ENCODE measurements at regions not wholly inside any gene's neighbourhood (a gene's known extent, or its start where the extent isn't known, plus 50 kb on each side); places are given as distances from the start of the nearest gene placed in this dataset.

DNA sequence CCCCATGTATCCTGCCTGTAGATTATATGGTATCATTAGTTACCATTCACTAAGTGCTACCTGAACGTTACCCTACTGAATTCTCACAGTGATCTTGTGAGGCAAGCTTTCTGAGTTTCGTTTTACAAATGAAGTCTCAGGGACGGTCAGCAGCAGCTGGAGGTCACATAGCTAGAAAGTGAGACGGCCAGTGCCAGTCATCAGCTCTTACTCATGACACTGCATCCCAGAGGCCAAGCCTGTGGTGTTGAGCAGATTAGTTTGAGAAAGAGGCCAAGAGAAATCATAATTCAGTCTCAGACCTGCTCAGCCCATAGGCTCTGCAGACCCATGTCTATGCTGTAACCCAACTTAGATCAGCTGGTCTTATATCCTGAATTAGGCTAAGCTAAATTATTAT, 95.7 kb upstream of the EGFLAM start:
- Histone ChIP-seq H3K4me2 (ENCODE audit: low read length) (no peak overlapping the region), H3F3A (ENCODE audit: insufficient read depth, low read length) (no peaks in the 10 kb centered on the region)

DNA sequence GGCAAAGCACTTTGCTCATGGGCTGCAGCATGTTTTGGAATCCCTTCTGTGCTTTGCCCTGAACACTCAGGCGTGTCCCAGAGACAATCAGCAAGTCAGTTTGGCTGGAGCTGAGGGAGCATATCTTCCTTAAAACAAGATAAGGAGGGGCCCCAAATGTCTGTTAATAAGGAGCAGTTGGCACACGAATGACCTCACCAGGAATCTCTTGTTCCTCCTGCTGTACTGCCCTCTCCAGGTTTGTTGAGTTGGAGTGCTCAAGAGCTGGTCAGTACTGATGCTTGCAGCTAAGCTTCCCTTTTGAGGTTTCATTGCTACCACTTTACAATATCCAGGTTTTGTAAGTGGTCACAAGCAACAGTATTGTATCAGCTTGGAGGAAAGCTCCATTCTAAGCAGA, 101.3 kb upstream of the EGFLAM start:
- Histone ChIP-seq H3K9ac (ENCODE audit: low read length) (no peak overlapping the region), H3K4me3 (ENCODE audit: low read depth, low read length, poor library complexity, severe bottlenecking) (no peak overlapping the region), H3K79me2 (ENCODE audit: insufficient read depth, low read length) (no peaks in the 10 kb centered on the region), H3K4me1 (ENCODE audit: insufficient read depth, low read length, severe bottlenecking) (no peaks in the 10 kb centered on the region), H3K27ac (ENCODE audit: low read depth, low read length, poor library complexity, severe bottlenecking) (no peak overlapping the region), H4K20me1 (ENCODE audit: insufficient read depth, low read length) (no peaks in the 10 kb centered on the region), H3K27me3 (ENCODE audit: insufficient read depth, low read length) (no peaks in the 10 kb centered on the region), H2AFZ (ENCODE audit: low read length) (no peak overlapping the region), H3K9me3 (ENCODE audit: low read length) (no peaks in the 10 kb centered on the region), H3F3A (ENCODE audit: insufficient read depth, low read length) (no peaks in the 10 kb centered on the region), H3K4me2 (ENCODE audit: low read length) (no peak overlapping the region), H3K9me2 (ENCODE audit: low read depth, low read length) (no peaks in the 10 kb centered on the region), H3K36me3 (ENCODE audit: insufficient read depth, low read length) (no peaks in the 10 kb centered on the region)
- TF ChIP-seq, protein P1, sequence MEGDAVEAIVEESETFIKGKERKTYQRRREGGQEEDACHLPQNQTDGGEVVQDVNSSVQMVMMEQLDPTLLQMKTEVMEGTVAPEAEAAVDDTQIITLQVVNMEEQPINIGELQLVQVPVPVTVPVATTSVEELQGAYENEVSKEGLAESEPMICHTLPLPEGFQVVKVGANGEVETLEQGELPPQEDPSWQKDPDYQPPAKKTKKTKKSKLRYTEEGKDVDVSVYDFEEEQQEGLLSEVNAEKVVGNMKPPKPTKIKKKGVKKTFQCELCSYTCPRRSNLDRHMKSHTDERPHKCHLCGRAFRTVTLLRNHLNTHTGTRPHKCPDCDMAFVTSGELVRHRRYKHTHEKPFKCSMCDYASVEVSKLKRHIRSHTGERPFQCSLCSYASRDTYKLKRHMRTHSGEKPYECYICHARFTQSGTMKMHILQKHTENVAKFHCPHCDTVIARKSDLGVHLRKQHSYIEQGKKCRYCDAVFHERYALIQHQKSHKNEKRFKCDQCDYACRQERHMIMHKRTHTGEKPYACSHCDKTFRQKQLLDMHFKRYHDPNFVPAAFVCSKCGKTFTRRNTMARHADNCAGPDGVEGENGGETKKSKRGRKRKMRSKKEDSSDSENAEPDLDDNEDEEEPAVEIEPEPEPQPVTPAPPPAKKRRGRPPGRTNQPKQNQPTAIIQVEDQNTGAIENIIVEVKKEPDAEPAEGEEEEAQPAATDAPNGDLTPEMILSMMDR (IDR thresholded peaks at IDR 0.05; ENCODE audit: low read length), result no peak
- no peak for TF ChIP-seq EZH2 (IDR thresholded peaks at IDR 0.05; ENCODE audit: borderline replicate concordance, low read length)

More for the DNA sequence above, 95.7 kb upstream of the EGFLAM start:
- H3K9me3 ChIP-seq (ENCODE audit: low read length), result no peaks in the 10 kb centered on the region
- no peaks in the 10 kb centered on the region for H3K9me2 ChIP-seq (ENCODE audit: low read depth, low read length)
- TF ChIP-seq, protein P1 (IDR thresholded peaks at IDR 0.05; ENCODE audit: low read length), result no peak
- TF ChIP-seq EZH2 (IDR thresholded peaks at IDR 0.05; ENCODE audit: borderline replicate concordance, low read length), result no peak
- H3K4me1 ChIP-seq (ENCODE audit: insufficient read depth, low read length, severe bottlenecking), result no peaks in the 10 kb centered on the region
- H3K27me3 ChIP-seq (ENCODE audit: insufficient read depth, low read length), result no peaks in the 10 kb centered on the region
- no peaks in the 10 kb centered on the region for H3K79me2 ChIP-seq (ENCODE audit: insufficient read depth, low read length)
- no peak overlapping the region for H3K4me3 ChIP-seq (ENCODE audit: low read depth, low read length, poor library complexity, severe bottlenecking)
- H2AFZ ChIP-seq (ENCODE audit: low read length), result no peak overlapping the region
- H3K27ac ChIP-seq (ENCODE audit: low read depth, low read length, poor library complexity, severe bottlenecking), result no peak overlapping the region
- no peak overlapping the region for H3K9ac ChIP-seq (ENCODE audit: low read length)
- H3K36me3 ChIP-seq (ENCODE audit: insufficient read depth, low read length), result no peaks in the 10 kb centered on the region
- no peaks in the 10 kb centered on the region for H4K20me1 ChIP-seq (ENCODE audit: insufficient read depth, low read length)

DNA sequence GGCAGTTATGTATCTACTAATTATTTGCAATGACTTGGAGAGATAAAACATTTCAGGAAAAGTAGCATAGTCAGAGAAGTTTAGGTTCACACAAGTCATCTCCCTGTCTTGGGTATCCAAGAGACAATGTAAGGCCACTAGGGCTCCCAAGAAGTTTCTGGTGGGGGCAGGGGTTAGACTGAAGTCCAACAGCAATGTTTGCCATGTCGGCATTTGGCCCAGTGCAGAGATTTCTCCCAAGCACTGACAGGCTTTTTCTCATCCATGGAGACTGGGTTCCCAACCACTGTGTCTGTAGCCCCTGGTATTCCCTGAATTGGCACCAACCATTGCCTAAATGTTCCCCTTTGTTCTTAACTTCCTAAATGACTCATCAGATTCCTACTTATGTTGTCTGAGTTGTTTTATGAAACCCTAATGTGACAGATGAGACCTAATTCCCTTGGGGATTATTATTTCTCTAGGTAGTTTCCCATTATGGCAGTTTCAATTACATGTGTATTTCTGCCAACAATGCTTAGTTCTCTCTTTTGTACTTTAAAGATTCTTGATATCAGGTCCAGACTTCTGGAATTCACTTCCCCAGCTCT, 103.6 kb upstream of the EGFLAM start:
- Histone ChIP-seq H2AFZ (ENCODE audit: low read length) (no peak overlapping the region), H3K9me2 (ENCODE audit: low read depth, low read length) (no peaks in the 10 kb centered on the region), H3K4me1 (ENCODE audit: insufficient read depth, low read length, severe bottlenecking) (no peaks in the 10 kb centered on the region), H3K27ac (ENCODE audit: low read depth, low read length, poor library complexity, severe bottlenecking) (no peak overlapping the region), H3K27me3 (ENCODE audit: insufficient read depth, low read length) (no peaks in the 10 kb centered on the region), H4K20me1 (ENCODE audit: insufficient read depth, low read length) (no peaks in the 10 kb centered on the region), H3K4me2 (ENCODE audit: low read length) (no peak overlapping the region), H3K36me3 (ENCODE audit: insufficient read depth, low read length) (no peaks in the 10 kb centered on the region), H3K4me3 (ENCODE audit: low read depth, low read length, poor library complexity, severe bottlenecking) (no peak overlapping the region), H3F3A (ENCODE audit: insufficient read depth, low read length) (no peaks in the 10 kb centered on the region), H3K79me2 (ENCODE audit: insufficient read depth, low read length) (no peaks in the 10 kb centered on the region), H3K9me3 (ENCODE audit: low read length) (no peaks in the 10 kb centered on the region), H3K9ac (ENCODE audit: low read length) (no peak overlapping the region)
- TF ChIP-seq, protein P1 (IDR thresholded peaks at IDR 0.05; ENCODE audit: low read length), result no peak
